ENCODE measurements at regions not wholly inside any gene's neighbourhood (a gene's known extent, or its start where the extent isn't known, plus 50 kb on each side); places are given as distances from the start of the nearest gene placed in this dataset.

GRCh38 chr2:200013906-200014305 is 58.5 kb downstream of the MAIP1 start:
- DNase-seq = no peak

- no peak for DNase-seq
Measured at GRCh38 chr2:200021449-200022114, 66.2 kb downstream of the MAIP1 start.

GRCh38 chr2:200022511-200022910 is 67.1 kb downstream of the MAIP1 start:
- no peak for DNase-seq

- DNase-seq = no peak
Measured at GRCh38 chr2:200023570-200023969, 68.2 kb downstream of the MAIP1 start.

GRCh38 chr2:200025717-200026116 is 70.3 kb downstream of the MAIP1 start:
- DNase-seq = no peak

- DNase-seq = no peak
Measured at GRCh38 chr2:200026332-200027230, 71.2 kb downstream of the MAIP1 start.

- no peak for DNase-seq
Measured at GRCh38 chr2:200028998-200029397, 73.6 kb downstream of the MAIP1 start.

- DNase-seq = no peak
Measured at GRCh38 chr2:200032895-200033294, 77.5 kb downstream of the MAIP1 start.

GRCh38 chr2:200033929-200034328 is 78.5 kb downstream of the MAIP1 start:
- DNase-seq = no peak

GRCh38 chr2:200034816-200035215 is 79.4 kb downstream of the MAIP1 start:
- DNase-seq = no peak

GRCh38 chr2:200039724-200040650 is 84.6 kb downstream of the MAIP1 start:
- no peak for DNase-seq

GRCh38 chr2:200040831-200041230 is 85.4 kb downstream of the MAIP1 start:
- DNase-seq = no peak

GRCh38 chr2:200041639-200042038 is 86.3 kb downstream of the MAIP1 start:
- DNase-seq = no peak

GRCh38 chr2:200042102-200042735 is 86.8 kb downstream of the MAIP1 start:
- DNase-seq = no peak

GRCh38 chr2:200042944-200043343 is 87.6 kb downstream of the MAIP1 start:
- no peak for DNase-seq

- no peak for DNase-seq
Measured at GRCh38 chr2:200044453-200044852, 89.1 kb downstream of the MAIP1 start.

- DNase-seq = no peak
Measured at GRCh38 chr2:200048421-200048820, 93.0 kb downstream of the MAIP1 start.

GRCh38 chr2:200049086-200049485 is 93.7 kb downstream of the MAIP1 start:
- DNase-seq = no peak

- DNase-seq = no peak
Measured at GRCh38 chr2:200050921-200051610, 95.7 kb downstream of the MAIP1 start.

- DNase-seq = no peak
Measured at GRCh38 chr2:200051611-200051945, 96.2 kb downstream of the MAIP1 start.

- DNase-seq = no peak
Measured at GRCh38 chr2:200052627-200053026, 97.2 kb downstream of the MAIP1 start.
